PC-3 (cell line): ENCODE measurements at regions not wholly inside any gene's neighbourhood (a gene's known extent, or its start where the extent isn't known, plus 50 kb on each side); places are given as distances from the start of the nearest gene placed in this dataset.

ENCODE experiments used
- CTCF ChIP-seq: fragments of 300-600 bp; sonication (generic); conservative IDR thresholded peaks from 2 replicates; pipeline ENCODE4 v1.5.1; 2017; ENCODE audit warnings: antibody characterized with exemption, low read depth, mild to moderate bottlenecking, low read length
- EZH2 ChIP-seq: fragments of 300-600 bp; sonication (generic); IDR thresholded peaks from one replicate; pipeline ENCODE4 v1.6.1; 2017; ENCODE audit warnings: antibody characterized with exemption, mild to moderate bottlenecking, low read length; ENCODE audit not compliant: unreplicated experiment
- EZH2phosphoT487 ChIP-seq: fragments of 300-600 bp; sonication (generic); IDR thresholded peaks from 2 replicates; pipeline ENCODE4 v1.6.1; 2018; ENCODE audit warnings: mild to moderate bottlenecking, antibody characterized with exemption, low read length, borderline replicate concordance

GRCh38 chr1:30600258-30600657 lies 123.1 kb downstream of the MATN1 start:
- TF ChIP-seq CTCF, result no peak
- TF ChIP-seq EZH2, result no peak
- no peak for TF ChIP-seq EZH2phosphoT487
